ENCODE measurements at regions not wholly inside any gene's neighbourhood (a gene's known extent, or its start where the extent isn't known, plus 50 kb on each side); places are given as distances from the start of the nearest gene placed in this dataset.

DNA sequence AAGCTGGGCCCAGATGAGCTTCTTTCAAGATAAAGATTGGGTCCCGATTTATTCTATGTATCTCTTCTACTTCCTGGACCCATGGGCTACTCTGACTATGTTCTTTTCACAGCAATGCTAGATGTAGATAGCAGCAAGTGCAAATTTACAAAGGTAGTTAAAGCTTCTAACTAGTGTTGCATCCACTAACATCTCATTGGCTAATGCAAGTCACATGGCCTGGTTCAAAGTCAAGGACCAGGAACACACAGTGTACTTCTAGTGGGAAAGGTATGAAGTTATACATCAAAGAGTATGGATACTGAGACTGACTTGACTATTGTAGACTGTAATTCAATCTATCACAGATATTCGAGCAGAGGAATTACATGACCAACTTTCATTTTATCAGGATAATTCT lies 588.8 kb downstream of the PLA2G4A start:
- DNase-seq (ENCODE audit: low read depth, low spot score): no peak

DNA sequence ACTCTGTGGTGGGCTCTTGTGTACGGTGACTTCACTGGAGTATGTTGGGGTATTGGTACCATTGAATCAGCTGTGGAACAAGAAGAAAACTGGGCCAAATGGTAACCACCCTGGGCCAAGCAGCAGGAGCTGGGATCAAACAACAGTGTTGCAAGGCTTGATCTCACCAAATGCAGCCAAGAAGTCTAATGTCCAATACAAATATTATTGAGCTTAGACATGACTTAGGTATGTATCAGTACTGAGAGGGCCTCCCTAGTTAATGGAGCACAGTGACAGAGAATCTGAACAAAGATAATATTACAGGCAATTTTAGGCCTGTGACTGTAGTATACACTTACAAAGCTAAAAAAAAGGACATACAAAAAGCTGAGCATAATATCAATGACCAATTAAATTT lies 604.8 kb downstream of the PLA2G4A start:
- no peak for DNase-seq (ENCODE audit: low read depth, low spot score)

DNA sequence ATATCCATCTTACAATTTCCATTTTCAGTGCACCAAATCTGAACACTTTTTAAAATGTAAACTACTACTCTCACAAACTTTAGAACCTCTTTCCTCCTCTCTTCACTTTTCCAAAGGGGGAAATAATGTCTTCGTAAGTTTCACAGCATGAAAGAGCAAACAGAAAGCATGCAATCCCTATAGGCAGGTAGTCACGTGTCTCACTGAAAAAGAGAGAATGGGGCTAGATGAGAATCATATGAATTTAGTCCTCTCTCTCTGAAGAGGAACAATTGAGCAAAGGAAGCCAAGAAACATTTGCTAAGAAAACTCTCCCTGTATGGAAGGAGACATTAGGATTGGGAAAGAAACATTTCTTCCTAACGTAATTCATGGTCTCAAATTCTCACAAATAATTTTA lies 613.9 kb downstream of the PLA2G4A start:
- no peak for DNase-seq (ENCODE audit: low read depth, low spot score)

DNA sequence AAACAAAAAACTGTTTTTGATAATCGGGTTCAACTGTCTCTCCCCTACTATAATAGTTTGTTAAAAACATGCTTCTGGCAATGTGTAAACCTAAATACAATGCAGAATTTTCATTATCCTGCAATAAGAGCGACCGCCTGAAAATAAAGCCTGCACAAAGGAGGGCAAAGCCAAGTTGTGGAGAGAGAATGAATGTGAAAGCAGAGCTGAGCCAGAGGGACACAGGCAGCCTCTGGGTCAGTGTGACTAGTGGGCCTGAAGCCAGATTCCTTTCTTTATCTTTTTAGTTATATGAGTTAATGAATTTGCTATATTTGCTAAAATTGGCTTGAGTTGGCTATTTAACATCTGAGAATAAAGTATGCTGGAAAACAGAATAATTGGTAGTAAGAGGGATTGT lies 615.2 kb downstream of the PLA2G4A start:
- DNase-seq (ENCODE audit: low read depth, low spot score): no peak

DNA sequence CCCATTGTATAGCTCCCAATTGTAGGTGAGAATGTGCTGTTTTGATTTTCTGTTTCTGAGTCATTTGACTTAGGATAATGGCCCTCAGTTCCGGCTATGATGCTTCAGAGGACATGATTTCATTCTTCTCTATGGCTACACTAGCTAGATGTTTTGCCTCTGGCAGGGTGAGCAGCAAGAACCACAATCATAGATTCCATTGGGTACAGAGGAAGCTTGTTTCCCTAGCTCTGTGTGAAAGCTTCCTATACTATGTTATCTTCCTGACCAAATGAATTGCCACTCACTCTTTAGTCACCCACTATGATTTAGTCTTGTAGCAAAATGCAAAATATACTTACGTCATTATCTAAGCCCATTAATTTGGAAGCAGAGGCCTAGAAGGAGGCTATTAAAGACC lies 616.3 kb downstream of the PLA2G4A start:
- no peak for DNase-seq (ENCODE audit: low read depth, low spot score)

DNA sequence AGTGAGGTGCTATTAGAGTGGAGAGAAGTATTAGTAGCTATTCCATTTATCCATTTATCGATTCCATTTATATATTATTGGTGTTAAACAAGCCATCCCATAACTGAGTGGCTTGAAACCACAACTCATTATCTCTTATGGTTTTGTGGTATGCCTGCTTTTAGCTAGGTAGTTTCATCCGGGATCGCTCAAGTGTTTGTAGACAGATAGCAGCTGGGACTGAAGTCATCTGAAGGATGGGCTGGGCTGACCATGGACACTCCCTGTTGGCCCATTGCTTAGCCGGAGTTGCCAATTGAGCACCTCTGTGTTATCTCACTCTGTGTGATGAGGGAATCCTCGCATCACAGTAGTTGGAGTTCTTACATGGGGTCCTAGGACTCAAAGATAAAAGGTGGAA lies 622.5 kb downstream of the PLA2G4A start:
- no peak for DNase-seq (ENCODE audit: low read depth, low spot score)

DNA sequence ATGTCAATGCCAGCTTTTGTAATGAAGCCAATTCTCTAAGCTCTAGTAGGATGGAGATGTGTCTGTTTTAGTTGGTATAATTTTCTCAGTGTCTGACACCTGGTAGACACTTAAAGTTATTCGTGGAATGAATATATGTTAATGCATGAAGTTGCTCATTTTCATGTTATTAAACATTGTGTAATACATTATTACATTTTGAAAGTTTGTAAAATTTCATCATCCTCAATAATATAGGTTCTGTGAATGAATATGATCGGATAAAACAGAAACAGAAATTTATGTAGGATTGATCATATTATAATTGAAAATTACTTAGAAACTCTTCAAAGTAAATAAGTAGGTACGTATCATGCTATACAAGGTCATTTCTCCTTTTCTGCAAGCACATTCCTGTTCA lies 625.3 kb downstream of the PLA2G4A start:
- DNase-seq (ENCODE audit: low read depth, low spot score): no peak

DNA sequence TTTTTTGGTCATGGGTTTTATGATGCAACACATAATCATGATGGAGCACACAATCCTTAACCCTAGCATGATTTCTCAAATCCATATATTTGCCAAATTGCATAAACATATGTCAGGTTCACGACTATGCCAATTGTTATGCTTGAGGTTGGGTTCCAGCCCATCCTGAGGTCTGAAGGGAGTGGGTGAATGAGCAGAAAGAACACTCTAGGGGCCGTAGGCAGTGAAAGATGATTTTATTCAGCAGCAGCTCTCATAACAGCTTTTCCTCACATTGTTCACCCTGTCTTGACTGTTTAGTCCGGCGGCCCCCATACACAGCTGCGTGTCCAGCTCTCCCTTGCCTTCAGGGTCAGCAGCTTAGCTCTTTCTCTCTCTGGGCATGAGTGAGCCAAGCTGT lies 627.7 kb downstream of the PLA2G4A start:
- no peak for DNase-seq (ENCODE audit: low read depth, low spot score)

DNA sequence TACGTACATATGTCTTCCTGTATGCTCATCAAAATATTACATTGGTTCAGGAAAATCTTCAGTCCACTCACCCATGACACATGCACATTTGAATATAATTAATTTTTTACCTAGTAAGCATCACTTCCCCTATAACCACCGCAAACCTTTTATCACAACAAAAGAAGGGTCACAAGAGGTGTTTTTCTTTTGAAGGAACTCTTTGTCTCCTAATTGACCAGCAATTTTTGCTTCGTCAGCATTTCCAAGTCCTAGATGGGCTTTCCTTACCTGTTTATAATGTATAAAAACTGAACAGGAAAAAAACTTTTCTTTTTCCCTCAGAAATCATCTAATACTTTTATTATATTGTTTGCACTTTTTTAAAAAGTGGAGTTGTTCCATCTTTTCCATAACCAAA lies 631.3 kb downstream of the PLA2G4A start:
- no peak for DNase-seq (ENCODE audit: low read depth, low spot score)

DNA sequence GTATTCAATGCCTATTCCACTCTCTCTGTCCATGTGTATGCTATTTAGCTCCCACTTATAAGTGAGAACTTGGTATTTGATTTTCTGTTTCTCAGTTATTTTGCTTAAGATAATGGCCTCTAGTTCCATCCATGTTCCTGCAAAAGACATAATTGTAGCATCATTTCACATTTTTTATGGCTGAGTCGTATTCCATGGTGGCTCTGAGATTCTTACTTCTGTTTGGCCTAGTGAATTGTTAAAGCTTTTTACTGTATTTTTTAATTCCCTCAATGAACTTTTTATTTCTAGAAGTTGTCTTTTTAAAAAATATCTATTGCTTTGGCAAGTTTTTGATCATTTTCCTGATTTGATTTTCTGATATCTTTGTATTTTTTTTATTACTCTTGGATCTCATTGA lies 635.6 kb downstream of the PLA2G4A start:
- DNase-seq (ENCODE audit: low read depth, low spot score): no peak

DNA sequence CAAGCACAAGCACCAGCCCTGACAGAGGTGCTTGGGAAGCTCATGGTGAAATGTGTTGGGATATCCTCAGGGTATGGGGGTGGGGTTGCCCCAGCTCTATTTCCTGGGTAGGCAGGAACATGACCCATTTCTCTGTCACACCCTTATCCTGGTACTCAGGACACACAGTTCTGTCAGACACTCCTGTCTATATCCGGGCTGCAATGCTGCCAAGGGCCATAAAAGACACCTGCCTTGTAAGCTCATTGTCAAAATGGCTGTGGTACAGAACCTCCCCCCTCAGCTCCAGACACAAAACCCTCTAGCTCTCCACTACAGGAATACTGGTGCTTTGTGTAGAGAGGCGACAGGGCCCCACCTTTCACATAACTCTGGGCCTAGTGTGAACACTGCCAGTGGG lies 636.7 kb downstream of the PLA2G4A start:
- DNase-seq (ENCODE audit: low read depth, low spot score): no peak

DNA sequence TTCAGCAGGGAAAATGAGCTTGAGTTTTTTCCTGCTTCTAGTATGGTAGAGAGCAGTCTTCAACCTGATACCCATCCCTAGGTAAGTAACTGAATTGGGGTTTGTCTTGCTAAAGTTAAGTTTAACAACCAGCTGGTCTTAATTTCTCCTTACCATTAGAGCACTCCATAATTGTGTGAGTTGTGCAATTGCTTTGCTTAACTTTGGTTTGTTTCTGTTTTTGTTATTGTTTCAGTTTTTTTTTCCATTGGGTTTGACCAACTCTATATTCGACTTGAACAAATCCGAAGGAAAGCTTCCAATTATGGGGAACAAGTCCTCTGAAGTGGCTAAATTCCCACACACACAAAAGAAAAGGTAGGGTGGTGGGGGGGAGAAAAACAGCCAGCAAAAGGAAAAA lies 641.1 kb downstream of the PLA2G4A start:
- DNase-seq (ENCODE audit: low read depth, low spot score): no peak

DNA sequence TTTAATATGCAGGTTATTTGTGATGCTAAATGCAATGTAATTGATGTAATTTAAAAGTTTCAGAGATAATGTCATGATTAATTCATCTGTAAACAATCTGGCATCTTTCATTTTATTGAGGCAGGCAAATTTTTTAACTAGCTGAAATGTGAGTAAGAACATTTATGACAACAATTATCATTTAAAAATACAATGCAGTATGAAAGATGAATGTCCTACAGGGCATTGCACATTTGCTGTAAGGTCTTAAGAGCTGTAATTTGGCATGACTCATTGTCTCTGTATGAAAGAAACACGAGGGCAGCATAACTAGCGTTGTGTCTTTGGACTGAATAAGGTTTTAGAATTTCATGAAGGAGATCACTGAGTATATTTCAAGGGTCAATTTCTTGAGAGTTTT lies 642.8 kb downstream of the PLA2G4A start:
- no peak for DNase-seq (ENCODE audit: low read depth, low spot score)

DNA sequence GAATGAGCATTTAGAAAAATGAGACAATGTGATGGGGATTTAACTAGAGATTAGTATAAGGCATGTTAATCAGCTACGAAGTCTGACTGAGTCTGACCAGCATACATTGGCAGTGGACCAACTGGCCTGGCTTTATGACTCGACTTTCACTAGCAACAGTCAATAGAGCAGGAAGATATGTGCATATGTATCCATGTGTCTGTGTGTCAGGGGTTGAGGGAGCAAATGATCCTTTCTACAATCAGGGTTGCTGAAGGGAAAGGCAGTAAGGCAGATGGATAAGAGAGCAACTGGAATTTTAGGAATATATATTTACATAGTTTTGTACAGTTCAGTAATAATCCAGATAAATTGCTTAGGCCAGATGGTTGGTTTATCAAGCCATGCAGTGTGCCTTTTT lies 645.6 kb downstream of the PLA2G4A start:
- no peak for DNase-seq (ENCODE audit: low read depth, low spot score)

DNA sequence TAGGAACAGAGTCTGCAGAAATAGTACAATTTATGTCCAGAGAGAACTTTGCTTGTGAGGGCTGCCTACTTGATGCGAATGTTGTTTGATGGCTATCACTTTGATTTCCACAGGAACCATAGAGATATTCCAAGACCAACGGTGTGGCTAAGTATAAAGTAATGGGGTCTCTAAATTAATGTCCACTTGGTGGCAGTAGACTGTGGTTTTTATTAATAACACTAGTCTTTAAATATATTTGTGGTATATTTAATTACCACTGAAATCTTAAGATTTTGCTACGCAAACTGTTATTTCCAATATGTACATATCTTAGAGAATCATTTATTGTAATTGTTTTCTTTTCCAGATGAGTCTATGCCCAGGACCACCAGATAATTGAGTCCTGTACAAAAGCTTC lies 647.9 kb downstream of the PLA2G4A start:
- DNase-seq (ENCODE audit: low read depth, low spot score): no peak

DNA sequence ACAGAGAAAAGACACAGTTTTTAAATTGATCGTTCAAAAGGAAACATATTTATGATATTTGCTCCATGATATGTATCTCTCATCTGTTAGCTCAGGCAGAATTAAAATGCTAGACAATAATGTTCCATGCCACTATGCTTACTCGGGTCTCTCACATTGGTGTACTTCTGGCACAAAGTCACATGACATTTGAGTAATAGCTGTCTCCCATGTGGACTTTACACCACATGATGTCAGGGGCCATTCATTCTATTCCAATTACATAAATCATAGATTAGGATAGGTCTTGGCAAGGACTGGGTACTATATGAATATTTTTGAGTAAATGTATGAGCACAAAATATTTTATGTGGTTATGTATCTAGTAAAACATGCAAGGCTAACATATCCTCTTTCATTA lies 648.4 kb downstream of the PLA2G4A start:
- DNase-seq (ENCODE audit: low read depth, low spot score): no peak

DNA sequence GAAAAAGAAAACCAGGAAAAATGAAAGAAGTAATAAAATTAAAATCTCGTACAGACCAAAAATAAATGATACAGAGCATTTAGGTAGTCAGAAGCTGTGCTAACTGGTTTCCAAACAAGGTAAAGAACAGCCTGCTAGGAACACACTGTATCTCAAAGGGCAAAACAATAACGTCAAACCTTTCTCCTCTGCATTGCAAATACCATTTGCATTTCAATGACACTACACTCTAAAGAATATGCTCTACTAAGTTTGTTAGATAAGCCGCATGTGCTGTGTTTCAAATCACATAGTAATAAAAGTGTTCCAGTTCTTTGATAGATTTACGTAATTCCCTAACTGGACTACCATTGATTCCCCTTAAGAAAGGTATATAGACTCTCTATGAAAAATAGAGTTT lies 648.8 kb downstream of the PLA2G4A start:
- DNase-seq (ENCODE audit: low read depth, low spot score): no peak

DNA sequence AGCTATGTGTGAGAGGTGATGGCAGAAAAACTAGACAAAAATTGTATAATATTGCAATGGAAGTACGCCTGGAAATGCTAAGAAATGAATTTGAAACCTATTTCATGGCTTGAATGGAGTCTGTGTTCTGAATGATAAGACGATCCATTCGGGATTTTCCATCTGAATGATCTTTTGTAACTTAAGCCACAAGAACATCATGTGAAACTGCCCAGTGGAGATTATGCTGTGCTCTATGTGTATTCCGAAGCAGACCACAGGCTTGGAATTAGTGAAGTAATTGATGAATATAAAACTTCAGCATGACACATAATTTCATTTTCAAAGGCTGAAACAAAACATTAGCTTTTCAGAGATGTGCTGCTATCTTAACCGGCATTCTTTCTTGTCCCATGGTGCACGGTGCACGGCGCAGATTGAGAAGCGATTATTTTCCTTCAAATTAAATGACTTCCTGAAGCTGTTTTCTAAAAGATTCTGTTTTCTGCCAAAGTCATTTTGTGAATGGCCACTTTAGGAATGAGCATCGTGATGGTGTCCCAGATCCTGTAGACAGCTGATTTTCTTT lies 652.9 kb downstream of the PLA2G4A start:
- DNase-seq (ENCODE audit: low read depth, low spot score): no peak

DNA sequence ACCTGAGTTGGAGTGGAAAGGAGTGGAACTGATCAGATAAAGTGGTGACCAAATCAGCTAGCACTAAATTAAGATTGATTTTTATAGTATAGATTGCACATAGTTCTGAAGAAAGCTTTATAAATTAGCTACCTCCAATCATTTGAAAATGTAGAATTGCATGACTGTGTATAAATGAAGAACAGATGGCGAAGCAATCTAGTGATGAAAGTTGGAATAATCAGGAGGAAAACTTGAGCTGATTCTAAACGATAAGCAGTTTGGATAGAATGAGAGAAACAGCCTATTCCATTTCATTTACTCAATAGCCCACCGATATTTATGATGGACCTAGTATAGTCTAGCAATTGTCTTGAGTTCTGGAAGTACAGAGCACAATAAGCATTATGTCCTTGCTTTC lies 661.5 kb downstream of the PLA2G4A start:
- no peak for DNase-seq (ENCODE audit: low read depth, low spot score)

DNA sequence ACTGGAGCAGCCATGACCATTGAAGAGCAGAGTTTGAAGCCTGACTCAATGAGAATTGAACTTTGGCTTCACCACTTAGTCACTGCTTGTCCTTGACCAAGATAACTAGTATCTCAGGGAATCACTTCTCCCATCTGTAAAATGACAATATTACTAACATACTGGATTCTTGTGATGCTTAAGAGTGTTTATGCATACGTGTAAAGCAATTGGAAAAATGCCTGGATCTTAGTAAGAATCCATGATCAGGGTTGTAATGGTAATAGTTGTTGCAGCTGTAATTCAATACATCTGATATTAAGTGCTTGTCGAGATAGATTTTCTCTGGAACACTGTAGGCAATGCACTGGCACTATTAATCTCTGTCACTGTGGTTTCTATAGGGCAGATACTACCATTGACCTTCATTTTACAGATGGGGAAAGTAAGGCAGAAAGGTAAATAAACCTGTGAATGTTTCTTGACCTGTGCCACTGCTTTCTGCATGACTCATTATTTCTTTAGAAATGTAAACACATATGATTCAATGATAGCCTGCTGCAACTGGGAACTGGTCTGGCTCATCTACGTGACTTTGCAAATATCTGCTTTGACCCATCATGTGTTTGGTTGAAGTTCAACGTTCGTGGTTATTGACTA lies 662.5 kb downstream of the PLA2G4A start:
- DNase-seq (ENCODE audit: low read depth, low spot score): no peak

DNA sequence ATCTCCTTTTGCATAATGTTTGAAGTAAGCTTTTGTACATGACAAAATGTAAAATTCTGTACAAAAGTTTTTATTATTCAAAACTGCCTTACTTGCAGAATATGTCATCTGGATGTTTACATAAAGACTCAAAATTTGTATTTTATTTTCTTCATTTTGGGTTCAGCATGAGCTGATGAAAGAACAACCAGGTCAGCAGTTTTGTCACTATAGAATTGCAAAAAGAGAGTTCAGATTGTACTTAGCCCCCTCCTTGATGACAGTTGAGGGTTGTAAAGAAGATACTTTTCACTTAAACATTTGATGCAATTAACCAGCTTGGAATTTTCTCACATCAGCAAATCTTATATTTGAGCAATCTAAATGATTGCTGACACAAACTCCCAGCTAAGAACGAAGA lies 669.3 kb downstream of the PLA2G4A start:
- no peak for DNase-seq (ENCODE audit: low read depth, low spot score)

DNA sequence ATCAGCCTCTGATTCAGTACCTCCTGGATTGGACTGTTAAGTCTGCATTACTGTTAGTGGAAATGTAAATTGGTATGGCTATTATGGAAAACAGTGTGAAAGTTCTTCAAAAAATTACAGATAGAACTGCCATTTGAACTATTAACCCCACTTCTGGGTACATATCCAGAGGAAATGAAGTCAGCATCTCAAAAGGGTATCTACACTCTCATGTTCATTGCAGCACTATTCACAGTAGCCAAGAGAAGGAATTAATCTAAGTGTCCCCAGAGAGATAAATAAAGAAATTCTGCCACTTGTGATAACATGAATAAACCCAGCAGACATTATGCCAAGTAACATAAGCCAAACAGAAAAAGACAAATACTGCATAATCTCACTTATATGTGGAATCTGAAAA lies 676.0 kb downstream of the PLA2G4A start:
- DNase-seq (ENCODE audit: low read depth, low spot score): no peak

DNA sequence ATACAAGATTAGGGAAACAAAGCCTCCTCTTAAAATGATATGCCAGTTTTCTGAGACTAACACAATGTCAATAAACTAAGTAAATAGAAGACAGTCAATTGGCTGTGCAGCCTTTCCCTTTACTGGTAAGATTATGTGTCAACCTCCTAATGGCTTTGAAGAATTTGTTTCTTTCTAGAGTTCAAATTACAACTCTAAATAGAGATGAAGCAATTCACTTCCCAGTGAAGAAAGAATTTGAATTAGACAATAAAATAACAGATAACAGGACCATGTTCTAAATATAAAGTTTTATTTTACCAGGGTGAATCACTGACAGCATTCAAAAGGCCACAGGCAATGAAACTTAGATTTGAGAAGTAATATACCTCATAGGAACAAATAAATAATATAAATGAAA lies 680.3 kb downstream of the PLA2G4A start:
- DNase-seq (ENCODE audit: low read depth, low spot score): no peak

DNA sequence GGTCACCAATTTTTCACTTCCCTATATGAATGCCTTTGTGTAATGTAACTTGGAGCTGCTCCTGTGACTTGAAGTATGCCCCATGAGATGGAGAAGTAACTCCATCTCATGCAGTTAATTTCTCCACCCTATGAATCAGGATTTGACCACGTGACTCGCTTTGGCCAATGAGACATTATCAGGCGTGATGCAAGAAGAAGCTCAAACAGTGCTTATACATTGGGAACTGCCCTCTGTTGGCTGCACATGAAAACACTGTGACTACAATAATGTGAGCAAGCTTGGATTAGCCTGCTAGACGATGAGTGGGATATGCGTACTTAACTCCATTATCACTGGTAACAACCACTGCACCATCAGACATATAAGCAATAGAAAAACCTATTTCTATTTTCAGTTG lies 684.4 kb downstream of the PLA2G4A start:
- DNase-seq (ENCODE audit: low read depth, low spot score): no peak
